ENCODE measurements at regions not wholly inside any gene's neighbourhood (a gene's known extent, or its start where the extent isn't known, plus 50 kb on each side); places are given as distances from the start of the nearest gene placed in this dataset.

- DNase-seq (ENCODE audit: insufficient read length, low spot score) (no peak), FAIRE-seq (no peak)
Measured at GRCh38 chr5:157987259-157987658, 128.3 kb upstream of the CLINT1 start.

GRCh38 chr5:157986431-157986990, 127.6 kb upstream of the CLINT1 start:
- no peak for FAIRE-seq
- DNase-seq (ENCODE audit: insufficient read length, low spot score), result no peak
- no peak for TF ChIP-seq CTCF (IDR thresholded peaks at IDR 0.05; ENCODE audit: insufficient read depth, missing control alignments)

More at GRCh38 chr5:157987259-157987658, 128.3 kb upstream of the CLINT1 start:
- TF ChIP-seq CTCF (IDR thresholded peaks at IDR 0.05; ENCODE audit: insufficient read depth, missing control alignments), result no peak

GRCh38 chr5:157984611-157985010, 125.7 kb upstream of the CLINT1 start:
- DNase-seq (ENCODE audit: insufficient read length, low spot score), result no peak
- FAIRE-seq, result no peak
- no peak for TF ChIP-seq CTCF (IDR thresholded peaks at IDR 0.05; ENCODE audit: insufficient read depth, missing control alignments)

- FAIRE-seq (no peak), DNase-seq (ENCODE audit: insufficient read length, low spot score) (no peak)
- no peak for TF ChIP-seq CTCF (IDR thresholded peaks at IDR 0.05; ENCODE audit: insufficient read depth, missing control alignments)
Measured at GRCh38 chr5:157983906-157984551, 125.1 kb upstream of the CLINT1 start.

GRCh38 chr5:157978061-157978460, 119.1 kb upstream of the CLINT1 start:
- DNase-seq (ENCODE audit: insufficient read length, low spot score) (no peak), FAIRE-seq (no peak)
- TF ChIP-seq CTCF (IDR thresholded peaks at IDR 0.05; ENCODE audit: insufficient read depth, missing control alignments), result no peak

- DNase-seq (ENCODE audit: insufficient read length, low spot score) (no peak), FAIRE-seq (no peak)
- TF ChIP-seq CTCF (IDR thresholded peaks at IDR 0.05; ENCODE audit: insufficient read depth, missing control alignments), result no peak
Measured at GRCh38 chr5:157976429-157976828, 117.5 kb upstream of the CLINT1 start.

- no peak for FAIRE-seq
- TF ChIP-seq CTCF (IDR thresholded peaks at IDR 0.05; ENCODE audit: insufficient read depth, missing control alignments), result no peak
Measured at GRCh38 chr5:157972579-157972978, 113.6 kb upstream of the CLINT1 start.

More at GRCh38 chr5:157972579-157972978, 113.6 kb upstream of the CLINT1 start:
- no peak for DNase-seq (ENCODE audit: insufficient read length, low spot score)

Measured in D721Med (cell line).